ENCODE measurements at regions not wholly inside any gene's neighbourhood (a gene's known extent, or its start where the extent isn't known, plus 50 kb on each side); places are given as distances from the start of the nearest gene placed in this dataset.

GRCh38 chr10:94186722-94187121 is 176.0 kb downstream of the NOC3L start:
- TF ChIP-seq CTCF (CRISPR knock-in tag; IDR thresholded peaks at IDR 0.05) (no peak), ZNF552 (CRISPR knock-in tag; IDR thresholded peaks at IDR 0.05; ENCODE audit: borderline replicate concordance) (no peak), XBP1 (CRISPR knock-in tag; IDR thresholded peaks at IDR 0.05) (no peak), SMAD3 (CRISPR knock-in tag; IDR thresholded peaks at IDR 0.05) (no peak), ZFP90 (CRISPR knock-in tag; IDR thresholded peaks at IDR 0.05; ENCODE audit: borderline replicate concordance) (no peak), ZNF432 (CRISPR knock-in tag; IDR thresholded peaks at IDR 0.05; ENCODE audit: borderline replicate concordance) (no peak), PHF8 (CRISPR knock-in tag; IDR thresholded peaks at IDR 0.05) (no peak)
- TF ChIP-seq, protein P1, sequence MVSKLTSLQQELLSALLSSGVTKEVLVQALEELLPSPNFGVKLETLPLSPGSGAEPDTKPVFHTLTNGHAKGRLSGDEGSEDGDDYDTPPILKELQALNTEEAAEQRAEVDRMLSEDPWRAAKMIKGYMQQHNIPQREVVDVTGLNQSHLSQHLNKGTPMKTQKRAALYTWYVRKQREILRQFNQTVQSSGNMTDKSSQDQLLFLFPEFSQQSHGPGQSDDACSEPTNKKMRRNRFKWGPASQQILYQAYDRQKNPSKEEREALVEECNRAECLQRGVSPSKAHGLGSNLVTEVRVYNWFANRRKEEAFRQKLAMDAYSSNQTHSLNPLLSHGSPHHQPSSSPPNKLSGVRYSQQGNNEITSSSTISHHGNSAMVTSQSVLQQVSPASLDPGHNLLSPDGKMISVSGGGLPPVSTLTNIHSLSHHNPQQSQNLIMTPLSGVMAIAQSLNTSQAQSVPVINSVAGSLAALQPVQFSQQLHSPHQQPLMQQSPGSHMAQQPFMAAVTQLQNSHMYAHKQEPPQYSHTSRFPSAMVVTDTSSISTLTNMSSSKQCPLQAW (CRISPR knock-in tag; IDR thresholded peaks at IDR 0.05) = no peak
